Gastrocnemius medialis (tissue), 4 donors: ENCODE measurements at regions not wholly inside any gene's neighbourhood (a gene's known extent, or its start where the extent isn't known, plus 50 kb on each side); places are given as distances from the start of the nearest gene placed in this dataset.

Experiments used
- ATAC-seq, 2 donors: fragments of 150-250 bp; one replicate each; pipeline ENCODE4 v1.9.1; 2016
- DNase-seq, 2 donors: peaks; one replicate each; pipeline ENCODE4 v3.0.0-alpha.2; 2019
- H3K27ac ChIP-seq, 4 donors: fragments of 200-600 bp; sonication (generic); 1 replicate in 1 of 4; 2 replicates in 3 of 4; pipeline ENCODE4 v1.5.1; 2016 to 2018; ENCODE audit warnings: mild to moderate bottlenecking in 2 of 4, moderate library complexity in 1 of 4
- H3K27me3 ChIP-seq, 3 donors: fragments of 200-600 bp; sonication (generic) in 2 of 3; 1 replicate in 1 of 3; 2 replicates in 2 of 3; pipeline versions ENCODE4 v1.5.1 to v1.6.0; 2016 to 2019; ENCODE audit warnings: mild to moderate bottlenecking in 1 of 3, moderate library complexity in 1 of 3
- H3K36me3 ChIP-seq, 2 donors: fragments of 200-600 bp; sonication (generic) in 1 of 2; one replicate each; pipeline ENCODE4 v1.5.1; 2017 to 2018
- H3K4me1 ChIP-seq, 2 donors: fragments of 200-600 bp; sonication (generic) in 1 of 2; one replicate each; pipeline ENCODE4 v1.5.1; 2016 to 2017; ENCODE audit warnings: mild to moderate bottlenecking in 2 of 2
- H3K4me3 ChIP-seq, 4 donors: fragments of 200-600 bp; sonication (generic) in 3 of 4; 1 replicate in 1 of 4; 2 replicates in 3 of 4; pipeline ENCODE4 v1.5.1; 2016 to 2019; ENCODE audit warnings: mild to moderate bottlenecking in 2 of 4
- H3K9me3 ChIP-seq, 3 donors: fragments of 200-600 bp; sonication (generic) in 2 of 3; 1 replicate in 1 of 3; 2 replicates in 2 of 3; pipeline ENCODE4 v1.5.1; 2016 to 2019
- POLR2A ChIP-seq, 2 donors: fragments of 450-650 bp; IDR thresholded peaks; one replicate each; pipeline ENCODE4 v1.6.1; 2017; ENCODE audit warnings: antibody characterized with exemption in 2 of 2, mild to moderate bottlenecking in 2 of 2, moderate library complexity in 2 of 2
- in situ Hi-C, 4 donors: fragments of 200-750 bp; cut with MboI; loops; one replicate each; pipeline versions ENCODE4 v1.15.0 to v1.8.0; 2017; ENCODE audit warnings: low sequenced_read_pairs in 4 of 4
- intact Hi-C: fragments of 100-400 bp; cut with DNase I; formaldehyde crosslinking; loops from one replicate; pipeline ENCODE4 v1.15.1; 2023; ENCODE audit warnings: low total_unique reads
- TF ChIP-seq, protein P1 (sequence below), 5 experiments: fragments of 450-650 bp in 3 of 5; fragments of 200-600 bp in 2 of 5; sonication (generic) in 2 of 5; IDR thresholded peaks in 4 of 5; conservative IDR thresholded peaks in 1 of 5; 1 replicate in 4 of 5; 2 replicates in 1 of 5; pipeline ENCODE4 v1.5.1; 2016 to 2019; ENCODE audit warnings: antibody characterized with exemption in 5 of 5, mild to moderate bottlenecking in 3 of 5, moderate library complexity in 3 of 5

DNA sequence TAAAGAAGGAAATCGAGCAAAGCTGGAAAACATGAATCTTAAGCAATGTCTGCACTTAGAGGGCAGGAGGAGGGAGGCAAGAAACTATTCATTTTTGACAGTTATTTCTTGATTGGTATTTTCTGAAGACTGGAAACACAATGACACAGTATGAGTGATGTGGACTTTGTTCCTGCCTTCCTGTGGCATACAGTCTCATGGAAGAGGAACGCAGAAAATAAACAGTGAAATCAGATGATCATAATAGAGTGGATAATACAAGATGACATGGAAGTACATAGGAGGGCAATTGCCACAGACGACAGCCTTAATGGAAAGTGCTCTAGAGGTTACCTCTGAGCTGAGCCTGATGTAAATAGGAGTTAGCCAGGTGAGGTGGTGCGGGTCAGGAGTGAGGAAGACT lies 140.4 kb upstream of the MAX start:
- H3K4me3 ChIP-seq: no peak overlapping the region
- no peaks in the 10 kb centered on the region for H3K36me3 ChIP-seq
- no peaks in the 10 kb centered on the region for H3K27me3 ChIP-seq
- no peaks in the 10 kb centered on the region for H3K4me1 ChIP-seq
- intact Hi-C loops: no loop called here
- H3K27ac ChIP-seq: no peak overlapping the region
- DNase-seq (no peak), ATAC-seq (no peak)
- in situ Hi-C loops: no loop called here
- no peaks in the 10 kb centered on the region for H3K9me3 ChIP-seq
- TF ChIP-seq, protein P1, sequence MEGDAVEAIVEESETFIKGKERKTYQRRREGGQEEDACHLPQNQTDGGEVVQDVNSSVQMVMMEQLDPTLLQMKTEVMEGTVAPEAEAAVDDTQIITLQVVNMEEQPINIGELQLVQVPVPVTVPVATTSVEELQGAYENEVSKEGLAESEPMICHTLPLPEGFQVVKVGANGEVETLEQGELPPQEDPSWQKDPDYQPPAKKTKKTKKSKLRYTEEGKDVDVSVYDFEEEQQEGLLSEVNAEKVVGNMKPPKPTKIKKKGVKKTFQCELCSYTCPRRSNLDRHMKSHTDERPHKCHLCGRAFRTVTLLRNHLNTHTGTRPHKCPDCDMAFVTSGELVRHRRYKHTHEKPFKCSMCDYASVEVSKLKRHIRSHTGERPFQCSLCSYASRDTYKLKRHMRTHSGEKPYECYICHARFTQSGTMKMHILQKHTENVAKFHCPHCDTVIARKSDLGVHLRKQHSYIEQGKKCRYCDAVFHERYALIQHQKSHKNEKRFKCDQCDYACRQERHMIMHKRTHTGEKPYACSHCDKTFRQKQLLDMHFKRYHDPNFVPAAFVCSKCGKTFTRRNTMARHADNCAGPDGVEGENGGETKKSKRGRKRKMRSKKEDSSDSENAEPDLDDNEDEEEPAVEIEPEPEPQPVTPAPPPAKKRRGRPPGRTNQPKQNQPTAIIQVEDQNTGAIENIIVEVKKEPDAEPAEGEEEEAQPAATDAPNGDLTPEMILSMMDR (IDR thresholded peaks at IDR 0.05 in 4 of 5, conservative IDR thresholded peaks at IDR 0.05 in 1 of 5): no peak
- TF ChIP-seq POLR2A (IDR thresholded peaks at IDR 0.05): no peak

DNA sequence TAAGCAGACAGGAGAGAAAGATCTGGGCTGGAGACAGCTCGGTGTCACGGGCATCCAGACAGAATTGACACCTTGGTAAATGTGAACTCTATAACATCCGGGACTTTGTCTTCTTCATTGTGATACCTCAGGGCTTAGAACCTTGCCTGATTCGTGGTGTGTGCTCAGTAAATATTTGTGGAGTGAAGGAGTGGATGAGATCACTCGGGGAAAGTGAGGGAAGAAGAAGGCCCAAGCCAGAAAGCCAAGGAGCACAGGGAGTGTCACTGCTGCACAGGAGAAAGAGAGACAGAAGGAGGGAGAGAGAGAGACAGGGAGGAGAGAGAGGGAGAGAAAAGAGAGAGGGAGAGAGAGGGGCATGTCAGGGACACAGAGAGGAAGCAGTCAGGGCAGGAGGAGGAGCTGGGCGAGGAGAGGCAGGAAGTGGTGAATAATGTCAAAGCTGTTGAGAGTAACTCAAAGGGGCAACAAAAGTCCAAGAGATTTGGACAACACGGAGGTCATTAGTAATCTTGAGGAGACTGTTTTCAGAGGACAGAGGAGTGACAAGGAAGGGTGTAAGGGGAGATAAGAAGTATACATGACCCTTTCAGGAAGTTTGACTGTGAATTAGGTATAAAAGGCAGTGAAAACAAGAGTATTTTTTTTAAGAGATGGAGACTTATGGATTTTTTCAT lies 141.6 kb upstream of the MAX start:
- Histone ChIP-seq H3K36me3 (no peaks in the 10 kb centered on the region), H3K4me3 (no peak overlapping the region), H3K27me3 (no peaks in the 10 kb centered on the region), H3K4me1 (no peaks in the 10 kb centered on the region), H3K9me3 (no peaks in the 10 kb centered on the region), H3K27ac (no peak overlapping the region)
- in situ Hi-C loops: no loop called here
- intact Hi-C loops: no loop called here
- no peak for DNase-seq
- TF ChIP-seq POLR2A (IDR thresholded peaks at IDR 0.05): no peak
- TF ChIP-seq, protein P1 (IDR thresholded peaks at IDR 0.05 in 4 of 5, conservative IDR thresholded peaks at IDR 0.05 in 1 of 5): no peak
- no peak for ATAC-seq

DNA sequence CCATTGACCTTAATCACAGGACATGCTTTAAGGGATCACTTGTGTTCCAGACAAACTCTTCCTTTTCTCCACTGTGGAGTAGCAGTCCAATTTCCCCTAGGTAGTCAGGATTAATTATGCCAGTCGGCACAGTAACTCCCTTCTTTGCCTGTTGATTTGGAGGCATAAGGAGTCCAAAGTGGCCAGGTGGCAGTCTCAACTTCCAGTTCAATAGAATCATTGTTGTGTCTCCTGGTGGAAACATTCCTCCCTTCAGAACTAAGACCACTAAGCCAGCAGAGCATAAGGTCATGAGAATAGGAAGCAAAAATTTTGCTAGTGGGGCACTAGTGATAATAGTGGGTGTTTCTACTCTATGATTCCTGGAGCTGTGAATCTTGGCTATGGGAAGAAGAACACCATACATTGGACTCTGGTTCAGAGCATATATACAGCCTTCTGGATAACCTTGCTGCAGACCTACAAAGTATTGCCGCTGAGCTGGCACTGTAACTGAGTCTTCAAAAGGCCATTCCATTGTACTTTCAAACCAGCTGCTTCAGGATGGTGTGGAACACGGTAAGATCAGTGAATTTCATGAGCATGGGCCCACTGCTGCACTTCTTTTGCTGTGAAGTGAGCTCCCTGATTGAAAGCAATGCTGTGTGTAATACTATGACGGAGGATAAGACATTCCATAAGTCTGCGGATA lies 147.3 kb upstream of the MAX start:
- DNase-seq (no peak), ATAC-seq (no peak)
- H3K4me3 ChIP-seq: no peak overlapping the region
- H3K27ac ChIP-seq: no peak overlapping the region
- in situ Hi-C loops (no loop called here), intact Hi-C loops (no loop called here)
- no peaks in the 10 kb centered on the region for H3K27me3 ChIP-seq
- no peaks in the 10 kb centered on the region for H3K4me1 ChIP-seq
- no peak for TF ChIP-seq POLR2A (IDR thresholded peaks at IDR 0.05)
- TF ChIP-seq, protein P1 (IDR thresholded peaks at IDR 0.05 in 4 of 5, conservative IDR thresholded peaks at IDR 0.05 in 1 of 5): no peak
- H3K36me3 ChIP-seq: no peaks in the 10 kb centered on the region
- no peaks in the 10 kb centered on the region for H3K9me3 ChIP-seq

DNA sequence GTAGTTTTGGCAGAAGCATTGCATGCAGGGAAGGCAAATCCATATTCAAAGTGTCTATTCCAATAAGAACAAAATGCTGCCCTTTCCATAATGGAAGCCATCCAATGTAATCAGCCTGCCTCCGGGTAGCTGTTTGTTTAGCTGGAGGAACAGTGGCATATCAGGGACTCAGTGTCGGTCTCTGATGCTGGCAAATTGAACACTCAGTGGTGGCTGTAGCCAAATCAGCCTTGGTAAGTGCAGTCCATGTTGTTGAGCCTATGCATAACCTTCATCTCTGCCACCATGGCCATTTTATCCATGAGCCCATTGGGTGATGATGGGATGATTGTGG lies 147.8 kb upstream of the MAX start:
- in situ Hi-C loops (no loop called here), intact Hi-C loops (no loop called here)
- no peak for DNase-seq
- no peaks in the 10 kb centered on the region for H3K36me3 ChIP-seq
- no peak overlapping the region for H3K27ac ChIP-seq
- H3K27me3 ChIP-seq: no peaks in the 10 kb centered on the region
- H3K4me1 ChIP-seq: no peaks in the 10 kb centered on the region
- TF ChIP-seq, protein P1 (IDR thresholded peaks at IDR 0.05 in 4 of 5, conservative IDR thresholded peaks at IDR 0.05 in 1 of 5): no peak
- no peak for TF ChIP-seq POLR2A (IDR thresholded peaks at IDR 0.05)
- H3K4me3 ChIP-seq: no peak overlapping the region
- no peak for ATAC-seq
- no peaks in the 10 kb centered on the region for H3K9me3 ChIP-seq
